SK-N-SH (cell line): ENCODE measurements at regions not wholly inside any gene's neighbourhood (a gene's known extent, or its start where the extent isn't known, plus 50 kb on each side); places are given as distances from the start of the nearest gene placed in this dataset.
"Not testable (repeated sequence)": the region's sequence is repeated elsewhere in the genome, so short reads cannot be mapped to it uniquely, and the experiment has no call there.

Source experiments
- CTCF ChIA-PET: fragments of 300-600, 350-600 bp; formaldehyde crosslinking; extraction: SDS; loops from one replicate; lab custom pipeline; 2021; lab: Yijun Ruan, JAX
- POLR2A ChIA-PET: fragments of 350-600 bp; sonication (Branson Sonifier 250); formaldehyde crosslinking; extraction: SDS; loops from one replicate; lab custom pipeline; 2020; ENCODE audit warnings: antibody characterized with exemption, inconsistent platforms; lab: Yijun Ruan, JAX
- DNase-seq: peaks from one replicate; pipeline ENCODE4 v3.0.0; 2012
- H2AFZ ChIP-seq: fragments of 200-600 bp; sonication (generic); 2 replicates; pipeline ENCODE4 v1.8.1; 2016; ENCODE audit warnings: antibody characterized with exemption, mild to moderate bottlenecking, low read depth
- H3F3A ChIP-seq: fragments of 200-600 bp; sonication (generic); replicated peaks from 2 replicates; pipeline ENCODE3; 2016; ENCODE audit warnings: antibody characterized with exemption, mild to moderate bottlenecking; ENCODE audit not compliant: insufficient read depth
- H3K27ac ChIP-seq, 2 experiments: fragments of 200-500 bp in 1 of 2; fragments of 200-600 bp in 1 of 2; sonication (Bioruptor generic) in 1 of 2; sonication (generic), shearing (Covaris generic) in 1 of 2; 2 replicates each; pipeline versions ENCODE4 v1.5.1 to v1.6.1; 2014 to 2016; ENCODE audit warnings: low read depth in 2 of 2, inconsistent platforms in 1 of 2, low read length in 1 of 2, mild to moderate bottlenecking in 1 of 2, mixed read lengths in 1 of 2
- H3K27me3 ChIP-seq: fragments of 200-600 bp; sonication (generic), shearing (Covaris generic); 2 replicates; pipeline ENCODE4 v1.6.1; 2016; ENCODE audit warnings: mixed run types; ENCODE audit not compliant: insufficient read depth
- H3K36me3 ChIP-seq, 2 experiments: fragments of 200-500 bp in 1 of 2; fragments of 200-600 bp in 1 of 2; sonication (Bioruptor generic) in 1 of 2; sonication (generic) in 1 of 2; replicated peaks in 1 of 2; 2 replicates each; pipeline versions ENCODE3 to v1.5.1; 2014 to 2016; ENCODE audit warnings: low read length in 1 of 2, mild to moderate bottlenecking in 1 of 2; ENCODE audit not compliant: insufficient read depth in 2 of 2, control insufficient read depth in 1 of 2
- H3K4me1 ChIP-seq, 2 experiments: fragments of 200-500 bp in 1 of 2; fragments of 200-600 bp in 1 of 2; sonication (Bioruptor generic) in 1 of 2; sonication (generic), shearing (Covaris generic) in 1 of 2; 2 replicates each; pipeline versions ENCODE4 v1.5.1 to v1.6.1; 2014 to 2016; ENCODE audit warnings: low read depth in 1 of 2, low read length in 1 of 2, mixed run types in 1 of 2; ENCODE audit not compliant: insufficient read depth in 2 of 2, control insufficient read depth in 1 of 2
- H3K4me2 ChIP-seq: fragments of 200-600 bp; sonication (generic), shearing (Covaris generic); 2 replicates; pipeline ENCODE4 v1.6.1; 2017; ENCODE audit warnings: mixed run types
- H3K4me3 ChIP-seq, 2 experiments: fragments of 200-500 bp in 1 of 2; fragments of 200-600 bp in 1 of 2; sonication (Bioruptor generic) in 1 of 2; sonication (generic), shearing (Covaris generic) in 1 of 2; 2 replicates each; pipeline versions ENCODE4 v1.5.1 to v1.8.1; 2014 to 2016; ENCODE audit warnings: low read depth in 2 of 2, inconsistent platforms in 1 of 2, low read length in 1 of 2, mild to moderate bottlenecking in 1 of 2, mixed read lengths in 1 of 2, moderate library complexity in 1 of 2
- H3K79me2 ChIP-seq: fragments of 200-600 bp; sonication (generic); 2 replicates; pipeline ENCODE4 v1.8.1; 2017; ENCODE audit warnings: mild to moderate bottlenecking; ENCODE audit not compliant: insufficient read depth
- H3K9ac ChIP-seq: fragments of 200-600 bp; sonication (generic); 2 replicates; pipeline ENCODE4 v1.6.1; 2017; ENCODE audit warnings: mixed run types
- H3K9me2 ChIP-seq: fragments of 200-600 bp; sonication (generic); 2 replicates; pipeline ENCODE4 v1.6.1; 2017; ENCODE audit warnings: mixed run types
- H3K9me3 ChIP-seq: fragments of 200-600 bp; sonication (generic); 2 replicates; pipeline ENCODE4 v1.6.1; 2017; ENCODE audit warnings: mixed run types, mild to moderate bottlenecking, moderate library complexity
- H4K20me1 ChIP-seq: fragments of 200-600 bp; sonication (generic); 2 replicates; pipeline ENCODE4 v1.6.1; 2017; ENCODE audit warnings: mild to moderate bottlenecking, mixed run types; ENCODE audit not compliant: insufficient read depth
- CHD2 ChIP-seq: fragments of 150-350 bp; IDR thresholded peaks from 2 replicates; pipeline ENCODE4 v1.6.1; 2018; ENCODE audit warnings: low read length; ENCODE audit not compliant: partially characterized antibody
- ELF1 ChIP-seq: IDR thresholded peaks from 2 replicates; pipeline ENCODE4 v1.4.0; 2012
- FOSL2 ChIP-seq: IDR thresholded peaks from 2 replicates; pipeline ENCODE4 v1.4.0; 2012; ENCODE audit warnings: low read depth, mild to moderate bottlenecking, moderate library complexity, borderline replicate concordance
- FOXJ3 ChIP-seq: sonication (generic); formaldehyde crosslinking; IDR thresholded peaks from 2 replicates; pipeline ENCODE4 v1.5.1; 2020; ENCODE audit warnings: mild to moderate bottlenecking, missing genetic modification reagents
- FOXM1 ChIP-seq: IDR thresholded peaks from 2 replicates; pipeline ENCODE4 v1.4.0; 2012; ENCODE audit warnings: low read depth, mild to moderate bottlenecking
- IRF3 ChIP-seq: fragments of 150-350 bp; IDR thresholded peaks from 2 replicates; pipeline ENCODE4 v1.6.1; 2016; ENCODE audit warnings: mild to moderate bottlenecking, low read depth, low read length
- JUND ChIP-seq: IDR thresholded peaks from 2 replicates; pipeline ENCODE4 v1.4.0; 2012
- MAX ChIP-seq: IDR thresholded peaks from 2 replicates; pipeline ENCODE4 v1.4.0; 2012; ENCODE audit warnings: low read depth
- RAD21 ChIP-seq: IDR thresholded peaks from 2 replicates; pipeline ENCODE4 v1.6.1; 2012; ENCODE audit warnings: mild to moderate bottlenecking, low read length
- RCOR1 ChIP-seq: fragments of 150-350 bp; IDR thresholded peaks from 2 replicates; pipeline ENCODE4 v1.6.1; 2017; ENCODE audit warnings: antibody characterized with exemption, low read length
- REST ChIP-seq: IDR thresholded peaks from 2 replicates; pipeline ENCODE4 v1.6.1; 2012; ENCODE audit warnings: mild to moderate bottlenecking, low read depth, low read length, moderate library complexity
- SIN3A ChIP-seq: IDR thresholded peaks from 2 replicates; pipeline ENCODE4 v1.6.1; 2012; ENCODE audit warnings: low read depth, mild to moderate bottlenecking, low read length, moderate library complexity, borderline replicate concordance
- SMC3 ChIP-seq: IDR thresholded peaks from 2 replicates; pipeline ENCODE4 v1.6.1; 2012; ENCODE audit warnings: low read depth, low read length, improper control_type of control experiment
- TCF12 ChIP-seq: IDR thresholded peaks from 2 replicates; pipeline ENCODE4 v1.4.0; 2012
- TEAD4 ChIP-seq: IDR thresholded peaks from 2 replicates; pipeline ENCODE4 v1.4.0; 2012; ENCODE audit warnings: mild to moderate bottlenecking, borderline replicate concordance; ENCODE audit not compliant: insufficient read depth
- USF1 ChIP-seq: IDR thresholded peaks from 2 replicates; pipeline ENCODE4 v1.4.0; 2012; ENCODE audit warnings: low read depth, borderline replicate concordance
- YY1 ChIP-seq: IDR thresholded peaks from 2 replicates; pipeline ENCODE4 v1.4.0; 2012; ENCODE audit warnings: low read depth, mild to moderate bottlenecking
- WGBS: methylation state at CpG from one replicate; pipeline ENCODE4 v1.1.6; 2017; ENCODE audit warnings: low lambda C conversion rate; 5-methylcytosine and 5-hydroxymethylcytosine counted together

GRCh38 chr7:125924037-125924436 is 994.4 kb upstream of the POT1 start:
- Histone ChIP-seq H4K20me1 (no peaks in the 10 kb centered on the region), H3K4me1 (no peaks in the 10 kb centered on the region; a peak in 1 of 4 replicates), H3K36me3 (no peaks in the 10 kb centered on the region), H3F3A (no peaks in the 10 kb centered on the region), H3K9me2 (no peaks in the 10 kb centered on the region), H2AFZ (no peak overlapping the region), H3K27ac (no peak overlapping the region), H3K9me3 (no peaks in the 10 kb centered on the region), H3K4me2 (no peak overlapping the region), H3K4me3 (no peak overlapping the region), H3K27me3 (no peaks in the 10 kb centered on the region), H3K9ac (no peak overlapping the region), H3K79me2 (no peaks in the 10 kb centered on the region)
- TF ChIP-seq TCF12 (no peak), IRF3 (no peak), SMC3 (no peak), JUND (no peak), USF1 (no peak), SIN3A (no peak), MAX (no peak), TEAD4 (no peak), RCOR1 (no peak), RAD21 (no peak), FOXM1 (no peak), FOSL2 (no peak), CHD2 (no peak), ELF1 (no peak), YY1 (no peak), REST (no peak), FOXJ3 (no peak)
- ChIA-PET CTCF (no interaction called here), POLR2A (no interaction called here)
- no peak for DNase-seq
- 43% methylated on average over 2 of the region's 2 CpGs for WGBS

GRCh38 chr7:125915381-125915948 is 985.8 kb upstream of the POT1 start:
- H3K27me3 ChIP-seq, H3K4me3 ChIP-seq, CTCF ChIA-PET, H3F3A ChIP-seq, H3K9me3 ChIP-seq, DNase-seq, H4K20me1 ChIP-seq, H3K27ac ChIP-seq, POLR2A ChIA-PET, H3K36me3 ChIP-seq, H3K9me2 ChIP-seq, H3K4me2 ChIP-seq, H3K9ac ChIP-seq, H2AFZ ChIP-seq, H3K4me1 ChIP-seq, H3K79me2 ChIP-seq: not testable (repeated sequence)
- 15% methylated on average over 4 of the region's 4 CpGs for WGBS
